ENCODE measurements at regions not wholly inside any gene's neighbourhood (a gene's known extent, or its start where the extent isn't known, plus 50 kb on each side); places are given as distances from the start of the nearest gene placed in this dataset.

DNA sequence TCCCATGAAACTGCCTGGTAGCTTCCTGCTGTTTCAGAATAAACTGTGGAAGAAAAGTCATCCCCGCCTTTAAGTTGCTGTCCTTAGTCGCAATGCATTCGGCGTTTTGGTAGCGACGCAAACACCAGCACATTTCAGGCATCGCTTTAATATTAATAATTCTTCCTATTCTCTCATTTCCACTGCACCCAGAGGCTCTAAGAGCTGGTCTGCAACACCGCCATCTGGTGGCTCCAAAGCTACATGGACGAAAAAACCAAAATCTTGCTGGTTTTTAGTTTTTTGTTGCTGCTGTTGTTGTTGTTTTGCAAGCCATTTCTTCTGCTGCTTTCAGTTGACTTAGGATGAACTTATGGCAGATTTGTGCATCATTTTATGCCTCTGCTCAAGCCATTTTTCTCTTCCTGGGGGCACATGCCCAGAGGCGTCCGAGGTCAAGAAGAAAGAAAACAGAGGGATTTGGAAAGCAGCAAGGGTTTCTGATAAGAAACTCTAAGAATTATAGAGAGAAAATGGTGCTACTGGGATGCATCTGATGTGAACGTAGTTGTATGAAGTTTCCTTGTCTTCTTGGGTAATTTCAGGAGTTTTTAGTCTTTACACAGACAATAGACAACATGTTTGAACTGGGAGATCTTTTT is 345.4 kb upstream of the KIRREL3 start:
- DNase-seq: peak; percentile 2

DNA sequence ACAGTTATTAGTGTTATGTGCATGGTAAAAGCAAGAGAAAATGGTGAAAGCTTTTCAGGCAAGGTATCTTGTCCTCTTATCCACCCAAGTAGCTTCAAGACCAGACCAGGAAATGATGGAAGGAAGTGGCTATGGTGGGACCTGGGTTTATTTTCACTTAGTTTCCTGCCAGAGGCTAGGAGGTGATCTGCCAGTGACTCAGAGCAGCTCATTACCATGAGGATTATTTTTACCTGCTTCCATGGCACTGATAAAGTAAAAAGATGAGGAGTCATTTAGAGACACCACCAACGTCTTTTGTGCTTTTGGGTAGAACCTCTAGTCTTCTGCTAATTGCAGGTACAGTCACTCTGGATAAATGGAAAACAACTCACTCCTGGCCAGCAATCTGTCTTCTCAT is 339.9 kb upstream of the KIRREL3 start:
- no peak for DNase-seq

DNA sequence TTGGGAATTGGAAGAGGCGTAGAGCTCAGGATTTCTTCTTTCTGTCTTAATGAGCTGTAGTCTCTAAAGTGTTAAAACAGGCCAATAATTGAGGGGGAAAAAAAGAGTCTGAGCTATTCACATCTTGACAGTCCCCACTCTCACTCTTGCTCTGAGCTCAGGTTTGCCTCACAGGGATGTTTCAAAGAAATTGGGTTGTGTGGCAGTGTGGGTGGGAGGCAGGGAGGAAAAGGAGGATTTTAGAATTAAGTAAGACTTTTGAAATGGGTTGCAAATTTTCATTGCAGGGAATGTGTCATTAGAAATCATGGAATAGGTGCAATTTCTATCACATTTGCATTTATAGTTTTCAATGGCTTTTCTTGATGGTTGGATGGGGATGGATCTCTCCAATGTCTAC is 338.8 kb upstream of the KIRREL3 start:
- no peak for DNase-seq

DNA sequence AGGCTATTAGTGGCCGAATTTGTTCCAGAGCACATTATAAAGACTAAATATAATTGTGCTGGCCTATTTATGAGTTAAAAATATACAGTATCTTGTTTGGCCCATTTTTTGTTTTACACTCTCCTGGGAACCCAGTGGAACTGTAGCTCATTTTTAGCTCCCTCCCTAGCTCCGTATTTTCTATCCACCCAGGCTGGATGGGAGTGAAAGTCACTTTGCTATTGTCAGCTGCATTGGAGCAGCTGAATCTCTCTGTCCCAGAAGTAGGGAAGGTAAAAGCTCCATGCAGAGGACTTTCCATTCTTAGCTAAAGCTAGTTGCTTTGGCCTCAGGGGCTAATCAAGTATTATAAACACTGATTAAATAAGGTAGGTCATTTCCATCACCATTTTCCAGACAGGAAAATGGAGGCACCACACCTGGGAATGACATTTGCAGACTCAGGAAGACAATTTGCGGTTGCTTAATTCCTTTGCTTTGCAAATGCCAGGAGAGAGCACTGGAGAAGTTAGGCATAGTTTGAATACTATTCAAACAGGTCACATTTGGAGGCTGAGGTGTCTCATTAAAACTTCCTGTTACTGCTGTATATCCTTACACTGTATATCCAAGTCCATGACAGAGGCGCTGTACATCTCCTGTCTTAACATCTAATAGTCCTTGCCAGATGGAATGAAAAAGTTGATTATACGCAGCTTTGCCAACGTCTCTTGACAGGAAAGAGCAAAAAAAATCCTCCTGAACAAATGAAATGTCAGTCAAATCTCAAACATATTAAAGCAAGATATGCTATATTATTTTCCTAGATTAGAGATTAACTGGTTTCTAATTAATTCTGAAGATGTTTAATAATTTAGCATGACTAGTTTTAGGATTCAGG is 338.1 kb upstream of the KIRREL3 start:
- no peak for DNase-seq

DNA sequence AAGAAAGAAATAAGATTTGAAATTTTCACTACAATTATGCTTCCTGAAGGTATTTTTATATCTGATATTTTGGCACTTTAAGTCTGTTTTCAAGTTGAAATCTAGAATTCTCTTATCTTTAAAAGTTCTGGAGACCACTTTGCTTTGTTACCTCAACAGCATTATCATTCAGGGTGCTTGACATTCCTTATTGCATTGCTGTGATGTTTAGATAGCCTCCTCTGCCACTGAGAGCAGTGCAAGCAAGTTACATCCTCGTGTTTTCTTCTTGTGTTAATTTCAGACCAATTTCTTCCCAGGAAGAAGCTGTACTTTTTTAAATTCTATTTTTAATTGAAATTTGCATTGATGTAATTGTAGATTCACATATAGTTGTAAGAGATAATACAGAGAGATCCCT is 333.9 kb upstream of the KIRREL3 start:
- no peak for DNase-seq

DNA sequence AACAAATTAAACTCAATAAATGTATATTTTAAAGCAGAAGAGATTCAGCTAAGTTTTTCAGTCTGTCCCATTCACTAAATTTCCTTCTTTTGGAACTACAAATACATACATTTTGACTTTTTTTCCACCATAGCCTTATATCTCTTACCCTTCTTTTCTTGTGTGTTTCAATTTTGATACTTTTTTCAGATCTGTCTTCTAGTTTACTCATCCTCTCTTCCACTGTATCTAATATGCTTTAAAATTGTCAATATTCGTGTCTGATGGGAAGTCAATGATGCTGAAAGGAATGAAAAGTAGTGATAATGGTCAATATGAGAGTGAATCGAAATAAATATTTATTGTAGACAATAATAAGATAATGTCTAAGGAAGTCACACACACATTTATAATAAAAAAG is 332.3 kb upstream of the KIRREL3 start:
- no peak for DNase-seq

DNA sequence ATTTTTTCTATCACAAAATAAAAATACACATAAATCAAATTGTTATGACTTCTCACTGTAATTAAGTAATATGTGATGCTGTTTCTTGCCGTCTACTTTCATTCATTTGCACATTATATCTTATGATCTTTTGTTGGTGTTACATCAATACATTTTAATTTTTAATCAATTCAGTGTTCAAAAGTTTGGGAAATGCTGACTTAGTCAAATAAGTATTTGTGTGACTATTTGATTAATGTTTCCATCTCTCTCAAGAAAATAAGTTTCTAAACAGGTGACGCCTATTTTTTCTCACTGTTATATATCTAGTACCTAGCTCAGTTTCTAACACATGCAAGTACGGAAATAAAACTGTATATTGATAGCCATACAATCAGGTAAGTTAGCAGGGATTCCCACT is 329.5 kb upstream of the KIRREL3 start:
- DNase-seq: no peak

DNA sequence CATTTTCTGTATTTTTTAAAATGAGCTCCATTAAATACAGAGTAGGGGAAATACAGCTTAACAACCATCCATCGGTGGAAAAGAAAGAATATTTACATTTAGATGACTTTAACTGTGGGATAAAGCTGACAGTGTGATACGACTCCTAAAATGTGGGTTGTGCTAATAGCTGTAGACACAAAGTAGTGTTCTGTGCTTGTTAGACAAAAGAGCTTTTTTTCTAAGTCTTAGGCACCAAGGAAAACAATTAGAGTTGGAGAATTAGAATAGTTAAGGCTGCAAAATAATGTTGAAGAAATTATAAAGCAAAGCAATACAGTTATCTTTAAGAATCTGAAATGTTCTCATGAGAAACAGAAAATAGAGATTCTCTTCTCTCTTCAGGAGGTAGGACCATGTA is 307.7 kb upstream of the KIRREL3 start:
- no peak for DNase-seq

DNA sequence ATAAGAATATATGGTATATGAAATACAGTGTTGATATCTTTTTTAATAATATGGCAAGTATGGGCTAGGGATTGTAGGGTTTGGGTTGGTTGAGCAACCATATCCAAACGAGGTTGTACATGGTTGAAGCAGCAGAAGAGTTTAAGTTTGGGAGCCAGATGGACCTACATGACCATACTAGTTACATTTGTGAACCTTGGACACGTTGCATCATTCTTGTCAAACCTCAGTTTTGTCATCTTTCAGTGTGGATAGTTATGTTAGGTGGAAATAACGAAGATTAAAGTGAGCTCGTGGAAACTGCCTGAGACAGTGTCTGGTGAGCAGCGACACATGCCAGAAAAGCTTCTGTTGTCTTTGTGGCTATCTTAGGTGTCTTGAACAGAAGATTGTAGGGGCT is 307.1 kb upstream of the KIRREL3 start:
- no peak for DNase-seq

DNA sequence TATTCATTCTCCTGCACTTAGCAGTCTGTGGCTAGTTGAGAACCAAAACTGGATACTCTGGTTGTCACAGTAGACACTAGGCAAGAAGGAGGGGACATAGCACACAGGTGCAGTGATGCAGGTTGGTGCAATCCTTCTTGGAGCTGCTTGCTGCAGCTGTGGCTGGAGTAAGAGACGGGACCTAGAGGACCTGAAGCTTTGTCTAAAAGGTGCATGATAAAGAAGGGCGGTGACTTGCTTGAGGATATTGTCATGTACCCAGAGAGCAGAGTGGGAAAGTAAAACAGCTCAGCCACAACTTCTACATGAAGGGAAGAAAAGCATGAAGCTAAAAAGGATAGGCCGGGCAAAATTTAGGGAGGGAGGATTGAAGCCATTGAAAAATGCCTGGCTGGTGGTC is 304.1 kb upstream of the KIRREL3 start:
- no peak for DNase-seq

DNA sequence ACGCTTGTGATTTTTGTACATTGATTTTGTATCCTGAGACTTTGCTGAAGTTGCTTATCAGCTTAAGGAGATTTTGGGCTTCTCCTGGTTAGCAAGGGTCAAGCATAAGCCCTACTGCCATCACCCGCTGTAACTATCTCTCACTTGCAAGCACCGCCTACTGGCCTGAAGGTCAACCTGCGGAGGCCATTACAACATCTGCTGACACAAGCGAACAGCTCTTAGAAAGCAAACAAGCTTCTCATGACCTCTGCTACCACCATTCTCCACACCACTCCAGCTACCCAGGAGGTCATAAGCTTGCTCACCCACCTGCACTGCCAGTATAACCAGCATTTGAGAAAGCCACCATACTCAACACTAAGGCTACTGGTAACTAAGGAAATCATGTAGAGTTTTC is 288.4 kb upstream of the KIRREL3 start:
- DNase-seq: no peak

DNA sequence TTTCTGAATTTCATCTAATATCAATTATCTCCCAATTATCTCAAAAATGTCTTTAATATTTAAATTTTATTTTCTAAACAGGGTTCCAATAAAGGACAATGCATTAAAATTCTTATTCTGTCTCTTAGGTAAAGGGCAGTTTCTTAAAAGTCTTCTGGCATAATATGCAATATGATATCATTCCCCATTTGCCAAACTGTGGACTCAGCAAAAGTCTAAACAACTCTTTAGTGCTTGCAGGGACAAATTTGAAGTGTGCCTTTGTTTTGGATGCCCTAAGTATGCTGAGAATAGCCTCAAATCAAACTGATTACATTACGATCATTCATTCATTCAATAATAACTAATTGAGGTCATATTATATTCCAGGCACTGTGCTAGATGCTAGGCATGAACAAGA is 281.0 kb upstream of the KIRREL3 start:
- DNase-seq: no peak

DNA sequence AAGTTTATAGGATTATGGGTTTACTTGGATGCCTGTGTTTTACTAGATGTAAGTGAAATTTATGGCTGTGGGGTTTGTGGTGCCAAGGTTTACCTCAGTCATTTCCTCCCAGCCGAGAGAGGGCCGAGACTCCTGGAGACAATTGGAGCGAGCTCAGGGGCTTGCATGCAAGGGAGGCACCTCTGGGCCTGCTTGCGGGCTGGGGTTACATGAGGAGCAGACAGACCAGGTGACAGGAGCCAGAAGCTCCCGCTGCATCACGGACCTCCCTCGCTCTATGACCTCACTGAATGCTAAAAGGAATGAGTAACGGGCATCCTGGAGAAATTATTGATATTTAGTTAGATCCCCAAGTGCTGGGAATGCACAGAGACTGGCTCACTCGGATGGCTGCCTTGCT is 275.2 kb upstream of the KIRREL3 start:
- no peak for DNase-seq

DNA sequence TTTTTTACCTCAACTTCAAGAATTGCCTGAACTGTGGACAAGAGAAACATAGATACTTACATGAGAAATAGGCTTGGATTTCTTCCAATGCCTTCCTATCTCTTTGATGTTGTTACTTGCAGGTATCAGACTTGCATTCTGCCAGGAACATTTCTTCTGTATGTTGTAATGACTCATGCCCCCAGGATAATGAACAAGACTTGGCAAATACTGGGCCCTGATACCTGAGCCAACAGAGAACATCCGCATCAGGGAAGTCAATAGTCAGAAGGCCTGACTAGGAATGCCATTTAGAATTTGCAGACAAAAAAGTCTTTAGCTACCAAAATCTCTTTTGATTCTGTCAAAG is 273.7 kb upstream of the KIRREL3 start:
- no peak for DNase-seq

DNA sequence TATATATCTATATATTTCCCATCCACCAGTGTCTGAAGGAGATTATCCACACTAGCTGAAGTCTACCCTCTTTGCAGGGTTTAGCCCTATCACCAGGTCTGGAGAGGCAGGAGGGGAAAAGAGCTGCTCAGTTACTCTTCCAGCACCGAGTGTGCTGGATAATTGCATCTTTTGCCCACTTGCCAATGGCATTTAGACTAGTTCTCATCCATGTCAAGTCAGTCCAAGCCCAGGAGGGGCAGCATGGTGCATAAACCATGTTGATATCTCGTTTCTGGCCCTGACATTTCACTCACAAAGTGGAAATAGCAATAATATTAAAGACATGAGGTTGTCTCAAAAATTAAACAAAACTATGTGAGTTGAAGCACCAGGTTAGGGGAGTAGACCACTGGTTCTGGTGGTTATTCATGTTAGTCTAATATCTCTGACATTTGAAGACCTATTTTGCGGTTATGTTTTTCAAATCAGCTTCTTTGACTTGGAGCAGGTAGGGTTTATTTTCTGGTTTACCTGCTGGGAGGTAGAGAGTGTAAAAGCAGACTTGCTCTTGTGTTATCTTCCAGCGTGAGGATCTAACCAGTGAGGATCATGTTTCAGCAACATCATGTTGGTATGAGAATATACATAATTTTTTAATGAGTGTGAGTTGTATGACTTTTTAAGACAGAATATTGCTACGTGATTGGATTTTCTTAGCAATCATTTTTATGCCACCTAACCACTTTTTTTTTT is 273.2 kb upstream of the KIRREL3 start:
- DNase-seq: no peak

DNA sequence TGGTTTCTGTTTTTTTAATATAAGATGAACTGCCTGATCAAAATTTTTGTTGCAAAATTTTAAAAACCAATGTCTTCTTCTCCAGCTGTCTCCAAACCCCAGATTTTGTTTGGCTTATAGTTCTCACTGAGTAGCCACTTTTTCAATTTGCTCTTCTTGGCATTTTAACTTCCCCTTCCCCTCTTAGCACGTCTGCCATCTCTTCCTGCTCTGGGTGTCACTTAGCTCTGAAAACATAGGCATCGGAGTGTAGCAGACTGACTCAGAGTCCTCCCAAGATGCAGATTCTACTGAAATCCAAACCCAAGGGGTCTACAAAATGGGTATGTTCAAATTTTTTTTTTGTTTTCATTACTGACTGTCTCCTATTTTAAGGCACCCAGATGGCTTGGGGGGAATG is 270.3 kb upstream of the KIRREL3 start:
- DNase-seq: no peak

DNA sequence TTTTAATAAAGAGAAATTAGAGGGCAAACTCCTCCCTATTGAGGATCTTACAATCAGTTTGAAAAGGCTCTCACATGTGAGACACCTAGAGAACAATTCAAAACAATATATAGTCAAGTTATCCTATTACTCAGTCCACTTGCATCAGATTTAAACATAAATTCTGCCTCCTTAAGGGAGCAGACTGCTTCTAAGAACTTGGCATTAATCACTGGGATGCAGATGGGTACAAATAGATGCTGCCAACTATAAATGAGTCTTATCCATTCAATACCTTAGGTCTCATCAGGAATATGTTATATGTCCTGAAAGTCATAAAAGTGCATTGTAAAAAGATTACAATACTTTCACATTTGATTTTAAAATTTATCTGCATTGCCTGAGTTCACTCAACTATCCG is 269.3 kb upstream of the KIRREL3 start:
- no peak for DNase-seq

DNA sequence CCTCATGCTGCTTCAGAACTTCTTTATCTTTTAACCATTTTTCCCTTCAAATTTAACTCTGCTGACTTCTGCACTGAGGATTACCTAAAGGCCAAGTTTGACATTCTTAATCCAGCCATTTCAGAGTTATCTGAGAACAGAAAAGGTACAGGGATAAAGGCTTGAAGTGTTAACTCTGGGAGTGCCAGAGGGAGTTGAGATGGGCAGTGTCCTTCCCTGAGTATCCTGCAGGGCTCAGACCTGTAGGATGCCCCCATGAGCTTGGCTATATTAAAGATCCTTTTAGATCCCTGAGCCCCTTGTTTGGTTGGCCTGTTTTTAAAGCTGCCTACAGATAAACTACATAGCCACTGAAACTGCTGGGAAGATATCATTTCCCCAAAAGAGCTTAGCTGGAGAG is 268.4 kb upstream of the KIRREL3 start:
- no peak for DNase-seq

DNA sequence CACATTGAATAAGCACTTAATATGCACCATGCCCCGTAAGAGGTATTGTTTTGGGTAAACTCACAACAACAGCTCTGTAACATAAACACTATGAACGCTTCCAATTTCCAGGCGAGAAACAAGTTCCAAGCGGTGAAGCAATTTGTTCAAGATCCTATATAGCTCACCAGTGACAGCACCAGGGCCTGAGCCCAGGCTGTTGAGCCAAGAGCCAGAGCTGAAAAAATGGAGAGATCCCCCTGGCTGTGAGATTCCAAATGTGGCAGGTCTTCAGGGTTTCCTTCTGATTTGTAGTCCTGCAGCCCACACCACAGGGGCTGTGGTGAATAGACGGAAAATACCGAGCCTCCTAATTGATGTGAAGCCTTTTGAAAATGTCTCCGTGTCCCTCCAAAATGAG is 268.0 kb upstream of the KIRREL3 start:
- no peak for DNase-seq

DNA sequence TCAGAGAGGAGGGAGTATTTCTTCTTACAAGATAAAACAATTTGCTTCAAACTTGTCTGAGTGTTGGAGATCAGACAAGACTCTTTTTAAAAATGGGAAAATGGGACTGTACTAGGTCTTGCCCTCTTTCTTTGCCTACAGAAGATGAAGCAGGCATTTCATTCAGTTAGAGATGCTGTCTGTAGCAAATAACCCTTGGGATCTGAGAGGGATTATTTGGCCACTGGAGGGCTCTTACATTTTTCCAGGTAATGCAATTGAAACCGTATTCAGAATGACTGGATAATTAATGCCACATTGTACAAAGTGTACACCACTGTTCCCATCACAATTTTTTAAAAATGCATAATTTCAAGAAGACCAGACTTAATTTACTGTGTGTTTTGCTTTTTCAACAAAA is 258.5 kb upstream of the KIRREL3 start:
- DNase-seq: no peak

DNA sequence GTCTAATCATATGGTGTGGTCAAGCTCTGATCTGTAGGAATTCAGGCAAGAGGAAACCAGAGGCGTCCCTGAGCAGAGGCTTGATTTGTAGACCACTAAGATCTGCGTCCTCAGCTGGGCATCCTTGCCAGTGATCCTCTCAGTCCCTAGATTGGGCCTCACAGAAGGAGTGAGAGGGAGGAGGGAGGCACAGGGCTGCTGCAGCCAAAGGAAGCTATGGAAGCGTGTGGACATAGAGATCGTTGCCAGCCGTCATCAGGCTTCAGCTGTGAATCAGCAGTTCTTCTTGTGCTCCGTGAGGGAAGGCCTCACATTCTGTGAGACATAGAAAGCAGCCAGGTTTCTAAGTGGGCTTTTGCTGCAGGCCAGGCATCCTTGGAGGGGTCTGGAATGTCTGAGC is 254.6 kb upstream of the KIRREL3 start:
- DNase-seq: no peak

DNA sequence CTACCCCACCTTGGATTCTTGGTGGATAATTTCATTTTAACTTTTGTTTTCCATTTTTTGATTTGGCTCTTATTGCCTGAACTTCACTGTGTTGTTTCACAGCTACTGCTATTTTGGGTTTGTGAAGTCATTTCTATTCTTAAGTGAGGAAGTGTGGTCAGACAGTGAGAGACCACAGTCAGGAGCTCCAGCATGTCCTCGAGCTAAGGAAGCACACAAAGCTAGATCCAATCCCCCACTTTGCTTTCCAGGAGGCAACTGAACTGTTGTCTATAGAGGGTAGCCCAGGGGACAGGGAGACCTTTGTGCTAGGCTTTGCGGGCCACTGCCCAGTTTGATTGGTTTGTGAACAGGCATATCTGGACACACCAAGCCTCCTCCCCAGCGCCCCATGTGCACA is 251.8 kb upstream of the KIRREL3 start:
- DNase-seq: no peak

DNA sequence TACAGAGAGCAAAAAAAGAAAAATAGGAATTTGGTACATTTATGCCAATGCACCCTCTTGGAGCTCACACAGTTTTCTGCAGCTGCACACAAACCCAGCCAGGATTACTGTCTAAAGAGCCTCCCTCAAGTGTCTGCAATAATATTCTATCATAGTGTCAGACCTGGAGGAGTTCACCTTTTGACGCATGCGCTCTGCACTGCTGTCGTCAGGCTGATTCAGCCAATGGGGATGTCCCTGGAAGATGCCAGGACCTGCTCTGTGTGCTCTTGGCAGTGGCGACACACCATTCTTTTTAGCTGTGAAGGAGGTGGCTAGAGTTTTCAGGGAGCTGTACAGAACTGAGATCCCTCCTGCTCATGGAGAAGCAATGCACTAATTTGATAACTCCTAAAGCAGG is 249.0 kb upstream of the KIRREL3 start:
- no peak for DNase-seq

DNA sequence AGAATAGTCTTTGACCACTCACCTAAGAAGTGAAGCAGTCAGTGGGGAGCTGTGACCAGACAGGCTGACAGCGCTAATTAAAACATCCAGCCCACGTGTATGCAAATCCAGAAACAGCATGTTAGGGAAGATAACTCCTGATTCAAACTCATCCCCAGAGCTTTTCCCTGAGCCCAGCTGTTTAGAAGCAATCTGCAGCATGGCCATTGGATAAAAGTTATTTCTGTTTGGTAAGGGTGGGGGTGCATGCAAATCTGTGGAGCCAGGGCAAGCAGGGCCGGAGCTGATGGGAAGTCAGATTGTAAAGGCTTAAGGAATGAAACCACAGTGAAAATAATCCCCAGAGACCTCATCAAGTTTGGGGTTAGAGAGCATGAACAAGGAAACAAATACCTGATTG is 247.9 kb upstream of the KIRREL3 start:
- DNase-seq: no peak

Data from NCI-H2171 (cell line).